GM23248 (cell line): ENCODE measurements at regions not wholly inside any gene's neighbourhood (a gene's known extent, or its start where the extent isn't known, plus 50 kb on each side); places are given as distances from the start of the nearest gene placed in this dataset.

Experiments used
- DNase-seq: peaks from one replicate; pipeline ENCODE4 v3.0.0-alpha.2; 2015
- H2AFZ ChIP-seq: fragments of 200-600 bp; sonication (generic); 2 replicates; pipeline ENCODE4 v1.6.1; 2016; ENCODE audit warnings: antibody characterized with exemption
- H3F3A ChIP-seq: fragments of 200-600 bp; sonication (generic); 2 replicates; pipeline ENCODE4 v1.6.1; 2016; ENCODE audit warnings: mild to moderate bottlenecking, antibody characterized with exemption, mixed run types; ENCODE audit not compliant: insufficient read depth
- H3K27ac ChIP-seq: fragments of 200-600 bp; sonication (generic); 2 replicates; pipeline ENCODE4 v1.5.1; 2016; ENCODE audit warnings: mild to moderate bottlenecking
- H3K27me3 ChIP-seq: fragments of 200-600 bp; sonication (generic); replicated peaks from 2 replicates; pipeline ENCODE4 v1.6.1; 2016; ENCODE audit warnings: mild to moderate bottlenecking; ENCODE audit not compliant: insufficient read depth
- H3K36me3 ChIP-seq: fragments of 200-600 bp; sonication (generic); 2 replicates; pipeline ENCODE4 v1.6.1; 2016; ENCODE audit warnings: low read depth, mild to moderate bottlenecking
- H3K4me1 ChIP-seq: fragments of 200-600 bp; sonication (generic); 2 replicates; pipeline ENCODE4 v1.6.1; 2016; ENCODE audit warnings: mild to moderate bottlenecking; ENCODE audit not compliant: insufficient read depth
- H3K4me2 ChIP-seq: fragments of 200-600 bp; sonication (generic); one replicate; pipeline ENCODE4 v1.6.1; 2016; ENCODE audit warnings: mild to moderate bottlenecking; ENCODE audit not compliant: unreplicated experiment
- H3K4me3 ChIP-seq: fragments of 200-600 bp; sonication (generic); 2 replicates; pipeline ENCODE4 v1.5.1; 2016; ENCODE audit warnings: mild to moderate bottlenecking
- H3K79me2 ChIP-seq: fragments of 200-600 bp; sonication (generic); 2 replicates; pipeline ENCODE4 v1.6.1; 2016; ENCODE audit warnings: mild to moderate bottlenecking; ENCODE audit not compliant: insufficient read depth
- H3K9ac ChIP-seq: fragments of 200-600 bp; sonication (generic); 2 replicates; pipeline ENCODE4 v1.6.1; 2016; ENCODE audit warnings: mild to moderate bottlenecking
- H3K9me2 ChIP-seq: fragments of 200-600 bp; sonication (generic); 2 replicates; pipeline ENCODE4 v1.6.1; 2016; ENCODE audit warnings: mixed run types, mild to moderate bottlenecking, moderate library complexity; ENCODE audit not compliant: insufficient read depth
- H3K9me3 ChIP-seq: fragments of 200-600 bp; sonication (generic); one replicate; pipeline ENCODE4 v1.6.1; 2017; ENCODE audit warnings: low read depth
- H4K20me1 ChIP-seq: fragments of 200-600 bp; sonication (generic); 2 replicates; pipeline ENCODE4 v1.6.0; 2016; ENCODE audit not compliant: insufficient read depth
- EZH2 ChIP-seq: fragments of 200-600 bp; sonication (generic); IDR thresholded peaks from 2 replicates; pipeline ENCODE4 v1.6.1; 2018; ENCODE audit warnings: antibody characterized with exemption, mild to moderate bottlenecking; ENCODE audit not compliant: insufficient read depth, poor library complexity, severe bottlenecking
- EZH2phosphoT487 ChIP-seq: fragments of 200-600 bp; sonication (generic); IDR thresholded peaks from 2 replicates; pipeline ENCODE4 v1.6.1; 2018; ENCODE audit warnings: antibody characterized with exemption, moderate library complexity, mild to moderate bottlenecking, low read depth; ENCODE audit not compliant: insufficient read depth
- WGBS, 2 experiments: methylation state at CpG; one replicate each; pipeline ENCODE4 v1.1.6; 2015 to 2017; ENCODE audit warnings: low lambda C conversion rate in 2 of 2, low coverage in 1 of 2; ENCODE audit errors: missing lambda C conversion rate in 2 of 2; 5-methylcytosine and 5-hydroxymethylcytosine counted together
- in situ Hi-C: fragments of 300-500 bp; cut with MboI; formaldehyde crosslinking; loops from 2 replicates; pipeline ENCODE4 v1.15.0; 2020

GRCh38 chr6:18562726-18563125 lies 175.6 kb downstream of the RNF144B start:
- H2AFZ ChIP-seq = no peak overlapping the region

GRCh38 chr6:18564775-18565174 lies 177.6 kb downstream of the RNF144B start:
- H3F3A ChIP-seq = peaks cover 5% of the 10 kb centered on the region; the same call in 1 of the 2 replicates
- H3K9me3 ChIP-seq = no peaks in the 10 kb centered on the region
- DNase-seq = no peak
- no peaks in the 10 kb centered on the region for H4K20me1 ChIP-seq
- no peak overlapping the region for H2AFZ ChIP-seq
- H3K9ac ChIP-seq = no peak overlapping the region
- H3K79me2 ChIP-seq = no peaks in the 10 kb centered on the region
- H3K4me3 ChIP-seq = no peak overlapping the region
- H3K27me3 ChIP-seq = no peaks in the 10 kb centered on the region
- H3K36me3 ChIP-seq = no peaks in the 10 kb centered on the region
- H3K4me1 ChIP-seq = 0 out of 2 replicates have a peak, but pooled peaks cover 6% of the 10 kb centered on the region
- H3K4me2 ChIP-seq = no peak overlapping the region
- TF ChIP-seq EZH2phosphoT487 (no peak), EZH2 (no peak)
- 93 to 94% methylated on average over 3 of the region's 3 CpGs for WGBS, 2 experiments
- H3K9me2 ChIP-seq = no peaks in the 10 kb centered on the region
- no peak overlapping the region for H3K27ac ChIP-seq
- in situ Hi-C loops = no loop called here

More at GRCh38 chr6:18562726-18563125, 175.6 kb downstream of the RNF144B start:
- 76 to 78% methylated on average over 5 of the region's 5 CpGs for WGBS, 2 experiments
- no peaks in the 10 kb centered on the region for H4K20me1 ChIP-seq
- TF ChIP-seq EZH2 (no peak), EZH2phosphoT487 (no peak)
- H3K27ac ChIP-seq = no peak overlapping the region
- DNase-seq = no peak
- no peak overlapping the region for H3K4me2 ChIP-seq
- H3K9ac ChIP-seq = no peak overlapping the region
- no peaks in the 10 kb centered on the region for H3K27me3 ChIP-seq
- no peaks in the 10 kb centered on the region for H3K36me3 ChIP-seq
- no peaks in the 10 kb centered on the region for H3K9me2 ChIP-seq
- H3K79me2 ChIP-seq = no peaks in the 10 kb centered on the region
- H3K4me1 ChIP-seq = 0 out of 2 replicates have a peak, but pooled peaks cover 6% of the 10 kb centered on the region
- in situ Hi-C loops = no loop called here
- H3K4me3 ChIP-seq = no peak overlapping the region
- peaks cover 5% of the 10 kb centered on the region; the same call in 1 of the 2 replicates for H3F3A ChIP-seq
- H3K9me3 ChIP-seq = no peaks in the 10 kb centered on the region

- H4K20me1 ChIP-seq = no peaks in the 10 kb centered on the region
- 79 to 100% methylated on average over 1 of the region's 1 CpG for WGBS, 2 experiments
These were observed 178.1 kb downstream of the RNF144B start for GRCh38 chr6:18565231-18565630.

GRCh38 chr6:18567380-18567779 lies 180.2 kb downstream of the RNF144B start:
- H3K36me3 ChIP-seq = no peaks in the 10 kb centered on the region
- H3K9me2 ChIP-seq = no peaks in the 10 kb centered on the region
- no peaks in the 10 kb centered on the region for H3K4me1 ChIP-seq
- in situ Hi-C loops = no loop called here
- H2AFZ ChIP-seq = no peak overlapping the region
- H3K79me2 ChIP-seq = no peaks in the 10 kb centered on the region
- no peak overlapping the region for H3K27ac ChIP-seq
- H3F3A ChIP-seq = no peaks in the 10 kb centered on the region
- DNase-seq = no peak
- no peaks in the 10 kb centered on the region for H3K27me3 ChIP-seq
- WGBS, 2 experiments = 76 to 93% methylated on average over 2 of the region's 2 CpGs
- H3K4me2 ChIP-seq = no peak overlapping the region
- TF ChIP-seq EZH2 = no peak
- no peak for TF ChIP-seq EZH2phosphoT487
- H3K9ac ChIP-seq = no peak overlapping the region
- H4K20me1 ChIP-seq = no peaks in the 10 kb centered on the region
- H3K4me3 ChIP-seq = no peak overlapping the region
- no peaks in the 10 kb centered on the region for H3K9me3 ChIP-seq

More at GRCh38 chr6:18565231-18565630, 178.1 kb downstream of the RNF144B start:
- Histone ChIP-seq H3K36me3 (no peaks in the 10 kb centered on the region), H3K9me2 (no peaks in the 10 kb centered on the region), H2AFZ (no peak overlapping the region), H3K9me3 (no peaks in the 10 kb centered on the region), H3K9ac (no peak overlapping the region), H3K79me2 (no peaks in the 10 kb centered on the region), H3K4me2 (no peak overlapping the region), H3K4me1 (0 out of 2 replicates have a peak, but pooled peaks cover 6% of the 10 kb centered on the region), H3K27ac (no peak overlapping the region), H3K4me3 (no peak overlapping the region), H3F3A (peaks cover 5% of the 10 kb centered on the region; the same call in 1 of the 2 replicates), H3K27me3 (no peaks in the 10 kb centered on the region)
- no peak for DNase-seq
- no peak for TF ChIP-seq EZH2
- TF ChIP-seq EZH2phosphoT487 = no peak
- in situ Hi-C loops = no loop called here
